HepG2 (cell line): ENCODE measurements at regions not wholly inside any gene's neighbourhood (a gene's known extent, or its start where the extent isn't known, plus 50 kb on each side); places are given as distances from the start of the nearest gene placed in this dataset.

Experiments
- ATAC-seq: fragments of 200-7000 bp; cut with Tn5 transposase; 3 replicates; pipeline ENCODE4 v1.9.1; 2020; ENCODE audit warnings: mild to moderate bottlenecking, moderate library complexity
- BruUV-seq: library from RNA; stranded (reverse); fragments of 400-500 nt; replicated peaks from 2 replicates; lab custom pipeline; 2021; lab: Mats Ljungman, UMichigan
- CTCF ChIA-PET: fragments of 300-600 bp; formaldehyde crosslinking; extraction: SDS; loops from one replicate; lab custom pipeline; 2021; ENCODE audit warnings: low total read pairs, inconsistent platforms, low intra/inter-chr PET ratio; lab: Yijun Ruan, JAX
- POLR2A ChIA-PET: fragments of 350-600 bp; sonication (Branson Sonifier 250); formaldehyde crosslinking; loops from one replicate; lab custom pipeline; 2020; ENCODE audit warnings: antibody characterized with exemption, inconsistent platforms; lab: Yijun Ruan, JAX
- DNase-seq: peaks from one replicate; pipeline ENCODE4 v3.0.0-alpha.2; 2015; ENCODE audit warnings: low spot score
- FAIRE-seq: peaks from 3 replicates; lab custom pipeline; 2011; peaks lifted over from hg19 to GRCh38; lab: Jason Lieb, UNC
- H2AFZ ChIP-seq: one replicate; pipeline ENCODE4 v1.6.1; 2011; ENCODE audit warnings: low read length, inconsistent platforms
- H3K27ac ChIP-seq: fragments of 300-600 bp; 3 replicates; pipeline ENCODE4 v1.8.0; 2011; ENCODE audit warnings: mixed run types, mild to moderate bottlenecking, mixed read lengths, low read length, inconsistent platforms; ENCODE audit not compliant: insufficient read depth; ENCODE audit errors: extremely low read length
- H3K27me3 ChIP-seq, 2 experiments: fragments of 200-600 bp in 1 of 2; 2 replicates in 1 of 2; 3 replicates in 1 of 2; pipeline versions ENCODE4 v1.6.0 to v1.8.0; 2011; ENCODE audit warnings: low read length in 2 of 2, mild to moderate bottlenecking in 2 of 2, moderate library complexity in 2 of 2, inconsistent platforms in 1 of 2; ENCODE audit not compliant: insufficient read depth in 2 of 2, control insufficient read depth in 1 of 2
- H3K36me3 ChIP-seq, 2 experiments: fragments of 200-600 bp in 1 of 2; replicated peaks in 1 of 2; 2 replicates in 1 of 2; 3 replicates in 1 of 2; pipeline versions ENCODE4 v1.5.1 to v1.8.0; 2011; ENCODE audit warnings: low read length in 2 of 2, inconsistent platforms in 1 of 2; ENCODE audit not compliant: insufficient read depth in 2 of 2, control insufficient read depth in 1 of 2
- H3K4me1 ChIP-seq: 2 replicates; pipeline ENCODE4 v1.5.1; 2012; ENCODE audit warnings: low read length, inconsistent platforms; ENCODE audit not compliant: insufficient read depth
- H3K4me2 ChIP-seq: 2 replicates; pipeline ENCODE4 v1.6.0; 2011; ENCODE audit warnings: low read depth, low read length, inconsistent platforms
- H3K4me3 ChIP-seq, 3 experiments: fragments of 200-600 bp in 1 of 3; sonication (generic), shearing (Covaris generic) in 1 of 3; replicated peaks in 1 of 3; 2 replicates each; pipeline ENCODE4 v1.5.1; 2011 to 2016; ENCODE audit warnings: low read length in 3 of 3, inconsistent platforms in 2 of 3, low read depth in 2 of 3, mild to moderate bottlenecking in 2 of 3, control low read depth in 1 of 3, mixed read lengths in 1 of 3; ENCODE audit not compliant: insufficient read depth in 1 of 3
- H3K79me2 ChIP-seq: one replicate; pipeline ENCODE4 v1.6.1; 2011; ENCODE audit warnings: low read length, inconsistent platforms; ENCODE audit not compliant: insufficient read depth
- H3K9ac ChIP-seq: 2 replicates; pipeline ENCODE4 v1.6.0; 2011; ENCODE audit warnings: mild to moderate bottlenecking, low read depth, low read length, inconsistent platforms; ENCODE audit not compliant: insufficient read depth
- H3K9me3 ChIP-seq: 2 replicates; pipeline ENCODE4 v1.5.1; 2012; ENCODE audit warnings: mild to moderate bottlenecking, low read length
- H4K20me1 ChIP-seq: 2 replicates; pipeline ENCODE4 v1.6.0; 2011; ENCODE audit warnings: inconsistent platforms, mild to moderate bottlenecking, low read length, moderate library complexity; ENCODE audit not compliant: insufficient read depth
- ARNT2 ChIP-seq: sonication (generic); formaldehyde crosslinking; IDR thresholded peaks from 2 replicates; pipeline ENCODE4 v1.8.0; 2022; ENCODE audit warnings: mild to moderate bottlenecking, low read depth, missing genetic modification reagents, moderate library complexity
- ELF1 ChIP-seq: sonication (generic); formaldehyde crosslinking; IDR thresholded peaks from 2 replicates; pipeline ENCODE4 v1.4.0; 2020; ENCODE audit warnings: missing genetic modification reagents
- KMT2A ChIP-seq: sonication (generic); formaldehyde crosslinking; IDR thresholded peaks from 2 replicates; pipeline ENCODE4 v1.4.0; 2020; ENCODE audit warnings: missing genetic modification reagents
- NFE2L2 ChIP-seq: fragments of 150-350 bp; IDR thresholded peaks from 2 replicates; pipeline ENCODE4 v1.6.1; 2014; ENCODE audit warnings: low read length
- SMC3 ChIP-seq: IDR thresholded peaks from 2 replicates; pipeline ENCODE4 v1.6.1; 2011; ENCODE audit warnings: low read length, improper control_type of control experiment
- STAG1 ChIP-seq: sonication (generic); formaldehyde crosslinking; IDR thresholded peaks from 2 replicates; pipeline ENCODE4 v1.4.0; 2020; ENCODE audit warnings: missing genetic modification reagents
- ZNF205 ChIP-seq: IDR thresholded peaks from 2 replicates; pipeline ENCODE4 v1.6.1; 2018; ENCODE audit warnings: missing biosample characterization, missing genetic modification reagents
- ZNF335 ChIP-seq: sonication (generic); formaldehyde crosslinking; IDR thresholded peaks from 2 replicates; pipeline ENCODE4 v1.4.0; 2020; ENCODE audit warnings: missing genetic modification reagents
- WGBS: methylation state at CpG from one replicate; pipeline ENCODE4 v1.1.6; 2017; ENCODE audit warnings: low lambda C conversion rate; 5-methylcytosine and 5-hydroxymethylcytosine counted together
- in situ Hi-C: cut with HindIII; loops from 2 replicates; pipeline ENCODE4 v1.10.0; 2017; ENCODE audit warnings: low pct_unique_long_range_greater_than_20kb; ENCODE audit not compliant: extremely low pct_ligation_motif_present
- intact Hi-C: fragments of 100-400 bp; cut with micrococcal nuclease; formaldehyde crosslinking; loops from one replicate; pipeline ENCODE4 v1.10.0; 2022; ENCODE audit not compliant: unreplicated experiment
- TF ChIP-seq, protein P1 (sequence below): sonication (generic); formaldehyde crosslinking; IDR thresholded peaks from 2 replicates; pipeline ENCODE4 v1.4.0; 2020; ENCODE audit warnings: missing genetic modification reagents
- TF ChIP-seq, protein P2 (sequence below): sonication (generic); formaldehyde crosslinking; IDR thresholded peaks from 2 replicates; pipeline ENCODE4 v1.4.0; 2020; ENCODE audit warnings: mild to moderate bottlenecking, missing genetic modification reagents
- TF ChIP-seq, protein P3 (sequence below): sonication (generic); formaldehyde crosslinking; IDR thresholded peaks from 2 replicates; pipeline ENCODE4 v1.5.0; 2020; ENCODE audit warnings: mild to moderate bottlenecking, missing genetic modification reagents, moderate library complexity
- TF ChIP-seq, protein P4 (sequence below): sonication (generic); formaldehyde crosslinking; IDR thresholded peaks from 2 replicates; pipeline ENCODE4 v1.5.1; 2020; ENCODE audit warnings: mild to moderate bottlenecking, moderate library complexity, missing genetic modification reagents

DNA sequence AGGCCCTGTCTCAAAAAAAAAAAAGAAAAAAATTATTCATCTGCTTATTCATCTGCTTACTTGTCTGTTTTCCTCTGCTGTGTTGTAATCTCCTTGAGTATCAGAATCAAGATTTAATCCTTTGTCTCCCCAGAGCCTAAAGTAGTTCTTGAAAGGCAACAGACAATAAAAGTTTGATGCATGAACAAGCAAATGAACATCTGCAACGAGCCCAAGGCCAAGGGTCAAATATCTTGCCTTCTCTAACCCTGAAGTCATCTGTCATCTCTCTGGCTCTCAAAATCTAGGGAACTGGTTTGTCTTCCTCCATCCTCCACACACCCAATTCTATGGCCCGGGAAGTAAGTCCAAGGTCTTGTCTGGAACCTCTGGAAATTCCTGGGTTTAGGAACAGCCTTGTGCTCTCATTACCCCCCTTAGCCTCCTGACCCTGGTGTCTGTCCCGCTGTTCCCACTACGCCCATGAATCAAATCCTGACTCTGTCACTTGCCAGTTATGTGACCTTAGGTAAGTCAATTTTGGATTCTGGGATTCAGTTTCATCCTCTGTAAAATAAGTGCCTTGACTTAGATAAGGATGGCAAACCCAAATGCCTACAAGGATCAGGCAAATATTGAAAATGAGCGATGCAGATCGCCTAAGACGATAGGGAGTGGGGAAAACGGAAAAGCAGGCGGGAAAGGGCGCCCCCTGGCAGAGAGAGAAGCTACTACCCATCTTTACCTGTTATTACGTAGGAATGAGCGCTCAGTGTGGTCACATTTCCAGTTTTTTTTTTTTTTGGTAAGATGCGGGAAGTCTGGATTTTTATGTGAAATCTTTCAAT, 102.7 kb upstream of the DHX15 start:
- DNase-seq (peak; percentile 17), FAIRE-seq (peak; percentile 49)

More for the DNA sequence above, 102.7 kb upstream of the DHX15 start:
- Histone ChIP-seq H3K4me1 (no peaks in the 10 kb centered on the region), H3K36me3 (no peaks in the 10 kb centered on the region), H3K27me3 (peaks cover 0 to 13% of the 10 kb centered on the region in 2 experiments; a peak in 2 of 5 replicates), H4K20me1 (no peaks in the 10 kb centered on the region)
- intact Hi-C loops: loop anchor here (1.0 kb wide), 1 partner anchor 199 kb away; no protein-coding TSS in a partner anchor
- POLR2A ChIA-PET: no interaction called here
- TF ChIP-seq, protein P1, sequence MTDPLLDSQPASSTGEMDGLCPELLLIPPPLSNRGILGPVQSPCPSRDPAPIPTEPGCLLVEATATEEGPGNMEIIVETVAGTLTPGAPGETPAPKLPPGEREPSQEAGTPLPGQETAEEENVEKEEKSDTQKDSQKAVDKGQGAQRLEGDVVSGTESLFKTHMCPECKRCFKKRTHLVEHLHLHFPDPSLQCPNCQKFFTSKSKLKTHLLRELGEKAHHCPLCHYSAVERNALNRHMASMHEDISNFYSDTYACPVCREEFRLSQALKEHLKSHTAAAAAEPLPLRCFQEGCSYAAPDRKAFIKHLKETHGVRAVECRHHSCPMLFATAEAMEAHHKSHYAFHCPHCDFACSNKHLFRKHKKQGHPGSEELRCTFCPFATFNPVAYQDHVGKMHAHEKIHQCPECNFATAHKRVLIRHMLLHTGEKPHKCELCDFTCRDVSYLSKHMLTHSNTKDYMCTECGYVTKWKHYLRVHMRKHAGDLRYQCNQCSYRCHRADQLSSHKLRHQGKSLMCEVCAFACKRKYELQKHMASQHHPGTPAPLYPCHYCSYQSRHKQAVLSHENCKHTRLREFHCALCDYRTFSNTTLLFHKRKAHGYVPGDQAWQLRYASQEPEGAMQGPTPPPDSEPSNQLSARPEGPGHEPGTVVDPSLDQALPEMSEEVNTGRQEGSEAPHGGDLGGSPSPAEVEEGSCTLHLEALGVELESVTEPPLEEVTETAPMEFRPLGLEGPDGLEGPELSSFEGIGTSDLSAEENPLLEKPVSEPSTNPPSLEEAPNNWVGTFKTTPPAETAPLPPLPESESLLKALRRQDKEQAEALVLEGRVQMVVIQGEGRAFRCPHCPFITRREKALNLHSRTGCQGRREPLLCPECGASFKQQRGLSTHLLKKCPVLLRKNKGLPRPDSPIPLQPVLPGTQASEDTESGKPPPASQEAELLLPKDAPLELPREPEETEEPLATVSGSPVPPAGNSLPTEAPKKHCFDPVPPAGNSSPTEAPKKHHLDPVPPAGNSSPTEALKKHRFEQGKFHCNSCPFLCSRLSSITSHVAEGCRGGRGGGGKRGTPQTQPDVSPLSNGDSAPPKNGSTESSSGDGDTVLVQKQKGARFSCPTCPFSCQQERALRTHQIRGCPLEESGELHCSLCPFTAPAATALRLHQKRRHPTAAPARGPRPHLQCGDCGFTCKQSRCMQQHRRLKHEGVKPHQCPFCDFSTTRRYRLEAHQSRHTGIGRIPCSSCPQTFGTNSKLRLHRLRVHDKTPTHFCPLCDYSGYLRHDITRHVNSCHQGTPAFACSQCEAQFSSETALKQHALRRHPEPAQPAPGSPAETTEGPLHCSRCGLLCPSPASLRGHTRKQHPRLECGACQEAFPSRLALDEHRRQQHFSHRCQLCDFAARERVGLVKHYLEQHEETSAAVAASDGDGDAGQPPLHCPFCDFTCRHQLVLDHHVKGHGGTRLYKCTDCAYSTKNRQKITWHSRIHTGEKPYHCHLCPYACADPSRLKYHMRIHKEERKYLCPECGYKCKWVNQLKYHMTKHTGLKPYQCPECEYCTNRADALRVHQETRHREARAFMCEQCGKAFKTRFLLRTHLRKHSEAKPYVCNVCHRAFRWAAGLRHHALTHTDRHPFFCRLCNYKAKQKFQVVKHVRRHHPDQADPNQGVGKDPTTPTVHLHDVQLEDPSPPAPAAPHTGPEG: no peak
- TF ChIP-seq ARNT2 (CRISPR knock-in tag) (no peak), STAG1 (CRISPR knock-in tag) (peak; percentile 81), SMC3 (peak; percentile 81), ZNF205 (CRISPR knock-in tag) (peak; percentile 86), KMT2A (no peak), NFE2L2 (no peak), ELF1 (CRISPR knock-in tag) (no peak), ZNF335 (no peak)
- TF ChIP-seq, protein P2, sequence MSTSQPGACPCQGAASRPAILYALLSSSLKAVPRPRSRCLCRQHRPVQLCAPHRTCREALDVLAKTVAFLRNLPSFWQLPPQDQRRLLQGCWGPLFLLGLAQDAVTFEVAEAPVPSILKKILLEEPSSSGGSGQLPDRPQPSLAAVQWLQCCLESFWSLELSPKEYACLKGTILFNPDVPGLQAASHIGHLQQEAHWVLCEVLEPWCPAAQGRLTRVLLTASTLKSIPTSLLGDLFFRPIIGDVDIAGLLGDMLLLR (CRISPR knock-in tag): no peak
- TF ChIP-seq, protein P3, sequence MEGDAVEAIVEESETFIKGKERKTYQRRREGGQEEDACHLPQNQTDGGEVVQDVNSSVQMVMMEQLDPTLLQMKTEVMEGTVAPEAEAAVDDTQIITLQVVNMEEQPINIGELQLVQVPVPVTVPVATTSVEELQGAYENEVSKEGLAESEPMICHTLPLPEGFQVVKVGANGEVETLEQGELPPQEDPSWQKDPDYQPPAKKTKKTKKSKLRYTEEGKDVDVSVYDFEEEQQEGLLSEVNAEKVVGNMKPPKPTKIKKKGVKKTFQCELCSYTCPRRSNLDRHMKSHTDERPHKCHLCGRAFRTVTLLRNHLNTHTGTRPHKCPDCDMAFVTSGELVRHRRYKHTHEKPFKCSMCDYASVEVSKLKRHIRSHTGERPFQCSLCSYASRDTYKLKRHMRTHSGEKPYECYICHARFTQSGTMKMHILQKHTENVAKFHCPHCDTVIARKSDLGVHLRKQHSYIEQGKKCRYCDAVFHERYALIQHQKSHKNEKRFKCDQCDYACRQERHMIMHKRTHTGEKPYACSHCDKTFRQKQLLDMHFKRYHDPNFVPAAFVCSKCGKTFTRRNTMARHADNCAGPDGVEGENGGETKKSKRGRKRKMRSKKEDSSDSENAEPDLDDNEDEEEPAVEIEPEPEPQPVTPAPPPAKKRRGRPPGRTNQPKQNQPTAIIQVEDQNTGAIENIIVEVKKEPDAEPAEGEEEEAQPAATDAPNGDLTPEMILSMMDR: peak; percentile 73
- TF ChIP-seq, protein P4, sequence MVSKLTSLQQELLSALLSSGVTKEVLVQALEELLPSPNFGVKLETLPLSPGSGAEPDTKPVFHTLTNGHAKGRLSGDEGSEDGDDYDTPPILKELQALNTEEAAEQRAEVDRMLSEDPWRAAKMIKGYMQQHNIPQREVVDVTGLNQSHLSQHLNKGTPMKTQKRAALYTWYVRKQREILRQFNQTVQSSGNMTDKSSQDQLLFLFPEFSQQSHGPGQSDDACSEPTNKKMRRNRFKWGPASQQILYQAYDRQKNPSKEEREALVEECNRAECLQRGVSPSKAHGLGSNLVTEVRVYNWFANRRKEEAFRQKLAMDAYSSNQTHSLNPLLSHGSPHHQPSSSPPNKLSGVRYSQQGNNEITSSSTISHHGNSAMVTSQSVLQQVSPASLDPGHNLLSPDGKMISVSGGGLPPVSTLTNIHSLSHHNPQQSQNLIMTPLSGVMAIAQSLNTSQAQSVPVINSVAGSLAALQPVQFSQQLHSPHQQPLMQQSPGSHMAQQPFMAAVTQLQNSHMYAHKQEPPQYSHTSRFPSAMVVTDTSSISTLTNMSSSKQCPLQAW (CRISPR knock-in tag): 0 out of 2 replicates have a peak, but pooled peaks have one; percentile 16
- TF ChIP-seq, all 625 proteins: peak for 5
- H2AFZ ChIP-seq: no peak overlapping the region
- CTCF ChIA-PET: interaction anchor here (0.6 to 3.2 kb wide), 2 partner anchors 199 to 853 kb away, joined by 3 to 17 read pairs; no protein-coding TSS in a partner anchor
- H3K79me2 ChIP-seq: no peaks in the 10 kb centered on the region
- H3K9ac ChIP-seq: no peak overlapping the region
- no TSS peak for BruUV-seq
- no peak overlapping the region for H3K4me3 ChIP-seq
- ATAC-seq: peak; percentile 74
- no peak overlapping the region for H3K27ac ChIP-seq
- H3K9me3 ChIP-seq: no peaks in the 10 kb centered on the region
- no peak overlapping the region for H3K4me2 ChIP-seq
- WGBS: 28% methylated on average over 13 of the region's 13 CpGs
- in situ Hi-C loops: loop anchor here (5.0 kb wide), 1 partner anchor 200 kb away; no protein-coding TSS in a partner anchor
